Ascending aorta (tissue), 2 donors: ENCODE measurements at regions not wholly inside any gene's neighbourhood (a gene's known extent, or its start where the extent isn't known, plus 50 kb on each side); places are given as distances from the start of the nearest gene placed in this dataset.

Experiments used
- DNase-seq, 2 donors: peaks; one replicate each; pipeline ENCODE4 v3.0.0-alpha.2; 2019; ENCODE audit warnings: low spot score in 2 of 2
- H3K27ac ChIP-seq, 2 donors: fragments of 200-600 bp; sonication (generic); one replicate each; pipeline ENCODE4 v1.5.1; 2016 to 2017; ENCODE audit warnings: mild to moderate bottlenecking in 1 of 2
- H3K27me3 ChIP-seq: fragments of 200-600 bp; sonication (generic); one replicate; pipeline ENCODE4 v1.5.1; 2017
- H3K36me3 ChIP-seq, 2 donors: fragments of 200-600 bp; sonication (generic); one replicate each; pipeline ENCODE4 v1.5.1; 2016
- H3K4me1 ChIP-seq, 2 donors: fragments of 200-600 bp; sonication (generic); one replicate each; pipeline ENCODE4 v1.5.1; 2016 to 2017; ENCODE audit warnings: mild to moderate bottlenecking in 1 of 2
- H3K4me3 ChIP-seq, 2 donors: fragments of 200-600 bp; sonication (generic); one replicate each; pipeline ENCODE4 v1.5.1; 2016 to 2017; ENCODE audit warnings: mild to moderate bottlenecking in 1 of 2
- H3K9me3 ChIP-seq, 2 donors: fragments of 200-600 bp; sonication (generic); one replicate each; pipeline ENCODE4 v1.5.1; 2016
- intact Hi-C: fragments of 100-400 bp; cut with DNase I; formaldehyde crosslinking; loops from one replicate; pipeline ENCODE4 v1.15.1; 2023
- TF ChIP-seq, protein P1 (sequence below), 3 experiments: fragments of 200-600 bp in 2 of 3; fragments of 450-650 bp in 1 of 3; sonication (generic) in 2 of 3; IDR thresholded peaks; one replicate each; pipeline ENCODE4 v1.5.1; 2016 to 2019; ENCODE audit warnings: antibody characterized with exemption in 3 of 3, mild to moderate bottlenecking in 1 of 3, moderate library complexity in 1 of 3

DNA sequence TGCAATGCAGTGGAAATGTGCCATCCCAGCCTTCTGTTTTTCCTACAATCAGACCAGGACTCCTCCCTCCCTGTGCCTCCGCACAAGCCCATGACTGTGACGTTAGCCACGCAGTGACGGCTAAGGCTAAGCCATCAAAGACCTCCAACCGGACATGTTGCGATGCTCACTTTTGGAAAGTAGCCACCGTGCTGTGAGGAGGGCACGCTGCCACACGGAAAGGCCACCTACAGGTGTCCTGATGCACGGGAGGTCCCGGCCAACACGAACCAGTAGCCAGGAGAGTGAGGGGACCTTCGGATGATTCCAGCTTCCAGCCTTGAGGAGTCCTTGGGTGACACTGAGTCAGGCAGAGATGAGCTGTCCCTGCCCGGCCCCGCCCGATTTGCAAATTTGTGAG, 53.9 kb downstream of the FOXL1 start:
- no peak overlapping the region for H3K4me3 ChIP-seq
- TF ChIP-seq, protein P1, sequence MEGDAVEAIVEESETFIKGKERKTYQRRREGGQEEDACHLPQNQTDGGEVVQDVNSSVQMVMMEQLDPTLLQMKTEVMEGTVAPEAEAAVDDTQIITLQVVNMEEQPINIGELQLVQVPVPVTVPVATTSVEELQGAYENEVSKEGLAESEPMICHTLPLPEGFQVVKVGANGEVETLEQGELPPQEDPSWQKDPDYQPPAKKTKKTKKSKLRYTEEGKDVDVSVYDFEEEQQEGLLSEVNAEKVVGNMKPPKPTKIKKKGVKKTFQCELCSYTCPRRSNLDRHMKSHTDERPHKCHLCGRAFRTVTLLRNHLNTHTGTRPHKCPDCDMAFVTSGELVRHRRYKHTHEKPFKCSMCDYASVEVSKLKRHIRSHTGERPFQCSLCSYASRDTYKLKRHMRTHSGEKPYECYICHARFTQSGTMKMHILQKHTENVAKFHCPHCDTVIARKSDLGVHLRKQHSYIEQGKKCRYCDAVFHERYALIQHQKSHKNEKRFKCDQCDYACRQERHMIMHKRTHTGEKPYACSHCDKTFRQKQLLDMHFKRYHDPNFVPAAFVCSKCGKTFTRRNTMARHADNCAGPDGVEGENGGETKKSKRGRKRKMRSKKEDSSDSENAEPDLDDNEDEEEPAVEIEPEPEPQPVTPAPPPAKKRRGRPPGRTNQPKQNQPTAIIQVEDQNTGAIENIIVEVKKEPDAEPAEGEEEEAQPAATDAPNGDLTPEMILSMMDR (IDR thresholded peaks at IDR 0.05), result no peak
- no peak overlapping the region for H3K27ac ChIP-seq
- intact Hi-C loops, result no loop called here
- H3K36me3 ChIP-seq, result peaks cover 0 to 11% of the 10 kb centered on the region in 2 donors
- H3K9me3 ChIP-seq, result no peaks in the 10 kb centered on the region
- H3K27me3 ChIP-seq, result no peaks in the 10 kb centered on the region
- DNase-seq, result no peak
- H3K4me1 ChIP-seq, result peaks cover 2 to 11% of the 10 kb centered on the region in 2 donors

DNA sequence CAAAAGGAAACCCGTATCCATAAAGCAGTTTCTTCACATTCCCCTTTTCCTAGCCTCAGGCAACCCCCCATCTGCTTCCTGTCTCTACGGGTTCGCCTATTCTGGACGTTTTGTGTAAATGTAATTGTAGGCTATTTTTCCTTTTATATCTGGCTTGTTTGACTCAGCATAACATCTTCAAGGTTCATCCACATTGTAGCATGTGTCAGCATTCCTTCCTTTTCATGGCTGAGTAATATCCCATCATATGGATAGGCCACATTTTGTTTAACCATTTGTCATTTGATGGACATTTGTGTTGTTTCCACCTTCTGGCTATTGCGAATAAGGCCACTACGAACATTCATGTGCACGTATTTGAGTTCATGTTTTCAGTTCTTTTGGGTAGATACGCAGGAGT, 54.6 kb downstream of the FOXL1 start:
- intact Hi-C loops, result no loop called here
- no peak overlapping the region for H3K4me3 ChIP-seq
- peaks cover 0 to 11% of the 10 kb centered on the region in 2 donors for H3K36me3 ChIP-seq
- TF ChIP-seq, protein P1 (IDR thresholded peaks at IDR 0.05), result no peak
- DNase-seq, result no peak
- peaks cover 0 to 11% of the 10 kb centered on the region in 2 donors for H3K4me1 ChIP-seq
- no peaks in the 10 kb centered on the region for H3K9me3 ChIP-seq
- H3K27ac ChIP-seq, result no peak overlapping the region
- H3K27me3 ChIP-seq, result no peaks in the 10 kb centered on the region

DNA sequence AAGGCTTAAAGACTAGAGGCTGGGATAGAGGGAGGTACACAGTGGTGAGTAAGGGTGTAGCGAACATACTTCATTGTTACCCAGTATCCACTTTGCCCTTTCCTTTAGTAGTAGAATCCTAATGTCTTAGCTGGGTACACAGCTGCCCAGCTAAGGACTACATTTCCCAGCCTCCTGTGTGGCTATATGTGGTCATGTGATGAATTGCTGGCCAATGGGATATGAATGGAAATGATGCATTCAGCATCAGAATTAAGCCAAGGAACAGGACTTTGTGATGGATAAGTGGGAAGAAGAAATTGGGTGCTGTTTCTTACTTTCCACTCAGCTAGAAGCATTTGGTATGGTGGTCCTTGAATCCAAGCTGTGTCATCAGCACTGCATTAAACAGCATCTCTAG, 55.9 kb downstream of the FOXL1 start:
- H3K4me3 ChIP-seq, result no peak overlapping the region
- TF ChIP-seq, protein P1 (IDR thresholded peaks at IDR 0.05), result no peak
- intact Hi-C loops, result no loop called here

DNA sequence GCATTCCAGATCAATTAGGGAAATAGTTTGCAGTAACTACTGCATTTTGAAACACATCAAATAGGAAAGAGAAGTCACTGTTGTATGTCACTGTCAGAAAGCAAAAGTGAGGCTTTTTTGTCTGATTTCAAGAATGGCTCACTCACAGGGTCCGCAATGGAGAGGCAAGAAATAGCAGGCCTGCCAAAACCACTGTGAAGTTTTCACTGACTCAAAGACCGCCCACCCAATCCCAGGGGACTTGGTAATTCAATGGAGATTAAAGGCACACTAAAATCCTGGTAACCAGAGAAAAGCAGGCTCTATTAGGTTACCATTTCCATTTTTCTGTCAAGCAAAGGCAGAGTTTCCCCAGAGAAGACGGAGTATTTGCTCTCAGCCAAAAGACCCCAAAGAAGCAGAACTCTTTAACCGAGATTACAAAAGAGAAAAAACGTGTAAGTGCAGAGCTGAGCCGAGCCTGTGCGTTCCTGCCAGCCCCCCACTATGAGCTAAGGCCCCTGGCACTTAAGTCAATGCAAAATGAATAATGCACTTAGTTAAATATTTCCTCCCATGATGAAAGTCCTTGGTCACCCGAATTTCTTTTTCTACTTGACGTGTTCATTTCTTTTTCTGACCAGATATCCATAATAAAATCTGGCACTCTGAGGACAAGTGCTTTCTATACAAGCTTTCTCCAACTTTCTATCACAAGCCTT, 57.0 kb downstream of the FOXL1 start:
- H3K27ac ChIP-seq, result peak overlapping the region; percentile 9 to 66
- no peak overlapping the region for H3K4me3 ChIP-seq
- peaks cover 0 to 11% of the 10 kb centered on the region in 2 donors for H3K4me1 ChIP-seq
- DNase-seq, result no peak
- H3K9me3 ChIP-seq, result no peaks in the 10 kb centered on the region
- intact Hi-C loops, result no loop called here
- H3K27me3 ChIP-seq, result no peaks in the 10 kb centered on the region
- H3K36me3 ChIP-seq, result peaks cover 0 to 10% of the 10 kb centered on the region in 2 donors
- TF ChIP-seq, protein P1 (IDR thresholded peaks at IDR 0.05), result no peak

More for the DNA sequence above, 55.9 kb downstream of the FOXL1 start:
- Histone ChIP-seq H3K9me3 (no peaks in the 10 kb centered on the region), H3K4me1 (peaks cover 0 to 11% of the 10 kb centered on the region in 2 donors), H3K36me3 (peaks cover 0 to 11% of the 10 kb centered on the region in 2 donors), H3K27ac (no peak overlapping the region), H3K27me3 (no peaks in the 10 kb centered on the region)
- DNase-seq, result no peak

DNA sequence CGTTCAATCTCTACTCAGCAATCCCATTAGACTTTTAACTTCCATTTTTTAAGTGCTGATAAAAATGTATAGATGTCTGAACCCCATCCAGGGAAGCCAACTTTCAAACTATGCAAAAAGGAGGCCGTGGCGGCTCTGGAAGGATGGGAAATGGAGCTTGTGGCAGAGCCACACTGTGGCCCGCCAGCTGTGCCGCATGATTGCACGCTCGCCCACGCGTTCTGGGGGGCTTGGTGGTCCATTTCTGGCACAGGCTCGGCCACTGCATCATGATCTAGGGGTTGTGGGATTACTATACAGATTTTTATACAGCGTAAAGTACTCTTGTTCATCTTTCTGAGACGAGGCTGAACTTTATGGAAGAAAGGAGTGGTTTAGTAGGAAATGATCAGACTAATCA, 57.6 kb downstream of the FOXL1 start:
- intact Hi-C loops, result no loop called here
- no peak overlapping the region for H3K4me3 ChIP-seq
- peaks cover 0 to 11% of the 10 kb centered on the region in 2 donors for H3K4me1 ChIP-seq
- no peaks in the 10 kb centered on the region for H3K27me3 ChIP-seq
- TF ChIP-seq, protein P1 (IDR thresholded peaks at IDR 0.05), result no peak
- H3K36me3 ChIP-seq, result peaks cover 0 to 4% of the 10 kb centered on the region in 2 donors
- peak overlapping the region in 1 of 2 donors; percentile 9 for H3K27ac ChIP-seq
- DNase-seq, result no peak
- no peaks in the 10 kb centered on the region for H3K9me3 ChIP-seq
